Calu3 (cell line): ENCODE measurements at regions not wholly inside any gene's neighbourhood (a gene's known extent, or its start where the extent isn't known, plus 50 kb on each side); places are given as distances from the start of the nearest gene placed in this dataset.

Experiments
- BruUV-seq: library from RNA; stranded (reverse); fragments of 400-500 nt; replicated peaks from 2 replicates; lab custom pipeline; 2021; lab: Mats Ljungman, UMichigan
- CTCF ChIA-PET: fragments of 300-600 bp; sonication (Branson Sonifier 250); formaldehyde crosslinking; loops from one replicate; lab custom pipeline; 2022; ENCODE audit warnings: antibody characterized with exemption; lab: Charles Lee
- DNase-seq: peaks from one replicate; pipeline ENCODE4 v3.0.0; 2022
- H3K27ac Mint-ChIP-seq: one replicate; pipeline ENCODE4 v1.8.0; 2022; ENCODE audit warnings: mixed read lengths; ENCODE audit not compliant: unreplicated experiment
- H3K27me3 Mint-ChIP-seq: one replicate; pipeline ENCODE4 v1.8.0; 2022; ENCODE audit warnings: mixed read lengths; ENCODE audit not compliant: unreplicated experiment
- H3K36me3 Mint-ChIP-seq: one replicate; pipeline ENCODE4 v1.8.0; 2022; ENCODE audit warnings: mild to moderate bottlenecking, moderate library complexity, mixed read lengths; ENCODE audit not compliant: insufficient read depth, unreplicated experiment
- H3K4me1 Mint-ChIP-seq: one replicate; pipeline ENCODE4 v1.8.0; 2022; ENCODE audit warnings: mild to moderate bottlenecking, low read depth, mixed read lengths; ENCODE audit not compliant: unreplicated experiment
- H3K4me3 Mint-ChIP-seq: one replicate; pipeline ENCODE4 v1.8.0; 2022; ENCODE audit warnings: mild to moderate bottlenecking, low read depth, moderate library complexity, mixed read lengths; ENCODE audit not compliant: unreplicated experiment
- H3K9me3 Mint-ChIP-seq: one replicate; pipeline ENCODE4 v1.8.0; 2022; ENCODE audit warnings: low read depth, mixed read lengths; ENCODE audit not compliant: unreplicated experiment
- CTCF ChIP-seq: fragments of 200-600 bp; IDR thresholded peaks from one replicate; pipeline ENCODE4 v1.8.0; 2022; ENCODE audit warnings: antibody characterized with exemption; ENCODE audit not compliant: unreplicated experiment
- intact Hi-C: fragments of 100-400 bp; cut with micrococcal nuclease; formaldehyde crosslinking; loops from one replicate; pipeline ENCODE4 v1.10.0; 2022; ENCODE audit not compliant: unreplicated experiment

- Mint-ChIP-seq H3K27me3 (peaks cover 52% of the 10 kb centered on the region), H3K4me1 (peaks cover 8% of the 10 kb centered on the region), H3K9me3 (peaks cover under 1% of the 10 kb centered on the region), H3K36me3 (peaks cover 5% of the 10 kb centered on the region), H3K4me3 (no peak overlapping the region), H3K27ac (no peak overlapping the region)
- no peak for DNase-seq
- intact Hi-C loops = no loop called here
- CTCF ChIA-PET = no interaction called here
- BruUV-seq = no TSS peak
- TF ChIP-seq CTCF = no peak
Measured at GRCh38 chr7:105002-105401, 87.4 kb upstream of the FAM20C start.

GRCh38 chr7:106356-106755, 86.0 kb upstream of the FAM20C start:
- CTCF ChIA-PET = interaction anchor here (0.6 kb wide), 1 partner anchor 16 kb away, joined by 4 read pairs; no protein-coding TSS in a partner anchor
- peaks cover 62% of the 10 kb centered on the region for H3K27me3 Mint-ChIP-seq

GRCh38 chr7:107233-107632, 85.1 kb upstream of the FAM20C start:
- Mint-ChIP-seq H3K36me3 (no peaks in the 10 kb centered on the region), H3K4me3 (no peak overlapping the region), H3K27me3 (peaks cover 66% of the 10 kb centered on the region), H3K27ac (no peak overlapping the region), H3K9me3 (no peaks in the 10 kb centered on the region), H3K4me1 (peaks cover under 1% of the 10 kb centered on the region)
- intact Hi-C loops = no loop called here
- TF ChIP-seq CTCF = no peak
- CTCF ChIA-PET = no interaction called here
- no TSS peak for BruUV-seq
- DNase-seq = no peak

More at GRCh38 chr7:106356-106755, 86.0 kb upstream of the FAM20C start:
- no peak for TF ChIP-seq CTCF
- Mint-ChIP-seq H3K4me1 (peaks cover 8% of the 10 kb centered on the region), H3K27ac (no peak overlapping the region), H3K4me3 (no peak overlapping the region), H3K36me3 (peaks cover 5% of the 10 kb centered on the region), H3K9me3 (no peaks in the 10 kb centered on the region)
- intact Hi-C loops = no loop called here
- no TSS peak for BruUV-seq
- no peak for DNase-seq

GRCh38 chr7:107907-108306, 84.5 kb upstream of the FAM20C start:
- Mint-ChIP-seq H3K4me3 (no peak overlapping the region), H3K27ac (no peak overlapping the region), H3K4me1 (no peaks in the 10 kb centered on the region), H3K36me3 (no peaks in the 10 kb centered on the region), H3K27me3 (peaks cover 73% of the 10 kb centered on the region), H3K9me3 (peaks cover 3% of the 10 kb centered on the region)
- CTCF ChIA-PET = no interaction called here
- no peak for DNase-seq
- TF ChIP-seq CTCF = no peak
- intact Hi-C loops = no loop called here
- no TSS peak for BruUV-seq
